ENCODE measurements at regions not wholly inside any gene's neighbourhood (a gene's known extent, or its start where the extent isn't known, plus 50 kb on each side); places are given as distances from the start of the nearest gene placed in this dataset.

GRCh38 chr20:11091511-11091910, 417.7 kb upstream of the JAG1 start (continued):
- TF ChIP-seq HNF1B (CRISPR knock-in tag; IDR thresholded peaks at IDR 0.05) (no peak), ZNF317 (CRISPR knock-in tag; IDR thresholded peaks at IDR 0.05) (no peak), NFRKB (IDR thresholded peaks at IDR 0.05) (no peak), ZSCAN20 (CRISPR knock-in tag; IDR thresholded peaks at IDR 0.05; ENCODE audit: borderline replicate concordance) (no peak), KLF12 (CRISPR knock-in tag; IDR thresholded peaks at IDR 0.05; ENCODE audit: borderline replicate concordance) (no peak), ZNF30 (CRISPR knock-in tag; IDR thresholded peaks at IDR 0.05) (no peak), ZNF138 (CRISPR knock-in tag; IDR thresholded peaks at IDR 0.05; ENCODE audit: low read depth) (no peak), ZKSCAN1 (IDR thresholded peaks at IDR 0.05; ENCODE audit: low read length) (no peak)
- TF ChIP-seq, protein P1, sequence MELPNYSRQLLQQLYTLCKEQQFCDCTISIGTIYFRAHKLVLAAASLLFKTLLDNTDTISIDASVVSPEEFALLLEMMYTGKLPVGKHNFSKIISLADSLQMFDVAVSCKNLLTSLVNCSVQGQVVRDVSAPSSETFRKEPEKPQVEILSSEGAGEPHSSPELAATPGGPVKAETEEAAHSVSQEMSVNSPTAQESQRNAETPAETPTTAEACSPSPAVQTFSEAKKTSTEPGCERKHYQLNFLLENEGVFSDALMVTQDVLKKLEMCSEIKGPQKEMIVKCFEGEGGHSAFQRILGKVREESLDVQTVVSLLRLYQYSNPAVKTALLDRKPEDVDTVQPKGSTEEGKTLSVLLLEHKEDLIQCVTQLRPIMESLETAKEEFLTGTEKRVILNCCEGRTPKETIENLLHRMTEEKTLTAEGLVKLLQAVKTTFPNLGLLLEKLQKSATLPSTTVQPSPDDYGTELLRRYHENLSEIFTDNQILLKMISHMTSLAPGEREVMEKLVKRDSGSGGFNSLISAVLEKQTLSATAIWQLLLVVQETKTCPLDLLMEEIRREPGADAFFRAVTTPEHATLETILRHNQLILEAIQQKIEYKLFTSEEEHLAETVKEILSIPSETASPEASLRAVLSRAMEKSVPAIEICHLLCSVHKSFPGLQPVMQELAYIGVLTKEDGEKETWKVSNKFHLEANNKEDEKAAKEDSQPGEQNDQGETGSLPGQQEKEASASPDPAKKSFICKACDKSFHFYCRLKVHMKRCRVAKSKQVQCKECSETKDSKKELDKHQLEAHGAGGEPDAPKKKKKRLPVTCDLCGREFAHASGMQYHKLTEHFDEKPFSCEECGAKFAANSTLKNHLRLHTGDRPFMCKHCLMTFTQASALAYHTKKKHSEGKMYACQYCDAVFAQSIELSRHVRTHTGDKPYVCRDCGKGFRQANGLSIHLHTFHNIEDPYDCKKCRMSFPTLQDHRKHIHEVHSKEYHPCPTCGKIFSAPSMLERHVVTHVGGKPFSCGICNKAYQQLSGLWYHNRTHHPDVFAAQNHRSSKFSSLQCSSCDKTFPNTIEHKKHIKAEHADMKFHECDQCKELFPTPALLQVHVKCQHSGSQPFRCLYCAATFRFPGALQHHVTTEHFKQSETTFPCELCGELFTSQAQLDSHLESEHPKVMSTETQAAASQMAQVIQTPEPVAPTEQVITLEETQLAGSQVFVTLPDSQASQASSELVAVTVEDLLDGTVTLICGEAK (IDR thresholded peaks at IDR 0.05), result no peak
- TF ChIP-seq, protein P1 (CRISPR knock-in tag; IDR thresholded peaks at IDR 0.05), result no peak
